DMS79 treated with DMSO at 0.1 percent for 48 hours (cell line): ENCODE measurements at regions not wholly inside any gene's neighbourhood (a gene's known extent, or its start where the extent isn't known, plus 50 kb on each side); places are given as distances from the start of the nearest gene placed in this dataset.
"Not testable (repeated sequence)": the region's sequence is repeated elsewhere in the genome, so short reads cannot be mapped to it uniquely, and the experiment has no call there.

ENCODE experiments used
- DNase-seq: peaks from one replicate; lab custom pipeline; 2025; lab: John Stamatoyannopoulos, UW

- DNase-seq: no peak
Observed at GRCh38 chr5:110248921-110249320, 477.6 kb downstream of the TMEM232 start.

GRCh38 chr5:110250355-110250754 is 476.1 kb downstream of the TMEM232 start:
- no peak for DNase-seq

- no peak for DNase-seq
Observed at GRCh38 chr5:110250755-110251154, 475.7 kb downstream of the TMEM232 start.

GRCh38 chr5:110251366-110251765 is 475.1 kb downstream of the TMEM232 start:
- no peak for DNase-seq

GRCh38 chr5:110255194-110255593 is 471.3 kb downstream of the TMEM232 start:
- DNase-seq: no peak

- DNase-seq: no peak
Observed at GRCh38 chr5:110256298-110256697, 470.2 kb downstream of the TMEM232 start.

- no peak for DNase-seq
Observed at GRCh38 chr5:110257971-110258370, 468.5 kb downstream of the TMEM232 start.

GRCh38 chr5:110258460-110259216 is 467.8 kb downstream of the TMEM232 start:
- DNase-seq: no peak

- DNase-seq: no peak
Observed at GRCh38 chr5:110262749-110263148, 463.7 kb downstream of the TMEM232 start.

GRCh38 chr5:110264661-110265060 is 461.8 kb downstream of the TMEM232 start:
- DNase-seq: no peak

GRCh38 chr5:110265162-110265561 is 461.3 kb downstream of the TMEM232 start:
- no peak for DNase-seq

- no peak for DNase-seq
Observed at GRCh38 chr5:110267714-110268113, 458.8 kb downstream of the TMEM232 start.

GRCh38 chr5:110268283-110268682 is 458.2 kb downstream of the TMEM232 start:
- no peak for DNase-seq

- DNase-seq: no peak
Observed at GRCh38 chr5:110268985-110269384, 457.5 kb downstream of the TMEM232 start.

- DNase-seq: no peak
Observed at GRCh38 chr5:110269478-110270142, 456.9 kb downstream of the TMEM232 start.

- DNase-seq: no peak
Observed at GRCh38 chr5:110275878-110276277, 450.6 kb downstream of the TMEM232 start.

- not testable (repeated sequence) for DNase-seq
Observed at GRCh38 chr5:110278449-110278848, 448.0 kb downstream of the TMEM232 start.

GRCh38 chr5:110284121-110284520 is 442.4 kb downstream of the TMEM232 start:
- DNase-seq: not testable (repeated sequence)

GRCh38 chr5:110288766-110289511 is 437.5 kb downstream of the TMEM232 start:
- no peak for DNase-seq

GRCh38 chr5:110289512-110289810 is 437.0 kb downstream of the TMEM232 start:
- DNase-seq: no peak

- DNase-seq: no peak
Observed at GRCh38 chr5:110290542-110290941, 435.9 kb downstream of the TMEM232 start.

- no peak for DNase-seq
Observed at GRCh38 chr5:110294281-110294680, 432.2 kb downstream of the TMEM232 start.

- DNase-seq: no peak
Observed at GRCh38 chr5:110297152-110297670, 429.3 kb downstream of the TMEM232 start.
